ENCODE measurements at regions not wholly inside any gene's neighbourhood (a gene's known extent, or its start where the extent isn't known, plus 50 kb on each side); places are given as distances from the start of the nearest gene placed in this dataset.
"Not testable (repeated sequence)": the region's sequence is repeated elsewhere in the genome, so short reads cannot be mapped to it uniquely, and the experiment has no call there.

DNA sequence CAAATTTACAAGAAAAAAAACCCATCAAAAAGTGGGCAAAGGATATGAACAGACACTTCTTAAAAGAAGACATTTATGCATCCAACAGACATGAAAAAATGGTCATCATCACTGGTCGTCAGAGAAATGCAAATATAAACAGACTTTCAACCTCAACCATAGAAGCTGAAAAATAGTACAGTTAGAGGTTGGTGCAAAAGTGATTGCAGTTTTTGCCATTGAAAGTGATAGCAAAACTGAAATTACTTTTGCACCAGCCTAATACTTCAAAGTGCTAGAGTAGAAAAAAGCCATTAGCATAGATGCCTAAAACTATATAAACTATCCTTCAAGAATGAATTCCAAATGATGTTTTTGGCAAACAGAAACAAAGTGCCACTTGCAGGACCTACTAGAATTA is 365.8 kb upstream of the DPYD start:
- no peak for DNase-seq
- no peak overlapping the region for H3K4me3 ChIP-seq (replicated peaks in 1 of 3; ENCODE audit: low read depth in 2 of 3, low read length in 3 of 3)
- TF ChIP-seq, protein P1, sequence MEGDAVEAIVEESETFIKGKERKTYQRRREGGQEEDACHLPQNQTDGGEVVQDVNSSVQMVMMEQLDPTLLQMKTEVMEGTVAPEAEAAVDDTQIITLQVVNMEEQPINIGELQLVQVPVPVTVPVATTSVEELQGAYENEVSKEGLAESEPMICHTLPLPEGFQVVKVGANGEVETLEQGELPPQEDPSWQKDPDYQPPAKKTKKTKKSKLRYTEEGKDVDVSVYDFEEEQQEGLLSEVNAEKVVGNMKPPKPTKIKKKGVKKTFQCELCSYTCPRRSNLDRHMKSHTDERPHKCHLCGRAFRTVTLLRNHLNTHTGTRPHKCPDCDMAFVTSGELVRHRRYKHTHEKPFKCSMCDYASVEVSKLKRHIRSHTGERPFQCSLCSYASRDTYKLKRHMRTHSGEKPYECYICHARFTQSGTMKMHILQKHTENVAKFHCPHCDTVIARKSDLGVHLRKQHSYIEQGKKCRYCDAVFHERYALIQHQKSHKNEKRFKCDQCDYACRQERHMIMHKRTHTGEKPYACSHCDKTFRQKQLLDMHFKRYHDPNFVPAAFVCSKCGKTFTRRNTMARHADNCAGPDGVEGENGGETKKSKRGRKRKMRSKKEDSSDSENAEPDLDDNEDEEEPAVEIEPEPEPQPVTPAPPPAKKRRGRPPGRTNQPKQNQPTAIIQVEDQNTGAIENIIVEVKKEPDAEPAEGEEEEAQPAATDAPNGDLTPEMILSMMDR (IDR thresholded peaks at IDR 0.05), result no peak
- Mint-ChIP-seq H3K27ac (no peak overlapping the region), H3K27me3 (ENCODE audit: low read depth in 3 of 3) (peaks cover 0 to 2% (median 0%) of the 10 kb centered on the region in 3 donors), H3K36me3 (no peaks in the 10 kb centered on the region), H3K4me3 (no peak overlapping the region), H3K4me1 (peaks cover 15% of the 10 kb centered on the region), H3K9me3 (peaks cover 0 to 3% (median 0%) of the 10 kb centered on the region in 7 donors)
- no CpG with 5 or more reads among the region's 1 CpG for WGBS (ENCODE audit: insufficient coverage)
- no peaks in the 10 kb centered on the region for H4K20me1 ChIP-seq (ENCODE audit: insufficient read depth, low read length)
- no peak overlapping the region for H3K4me2 ChIP-seq (replicated peaks; ENCODE audit: extremely low read depth, low read length, poor library complexity, severe bottlenecking)
- peaks cover 7 to 11% of the 10 kb centered on the region in 2 donors for H3K4me1 ChIP-seq (ENCODE audit: control insufficient read depth in 1 of 2, insufficient read depth in 2 of 2, low read length in 2 of 2)
- H3K36me3 ChIP-seq (replicated peaks in 1 of 2; ENCODE audit: control insufficient read depth in 1 of 2, insufficient read depth in 2 of 2, low read length in 2 of 2), result no peaks in the 10 kb centered on the region
- H3K27ac ChIP-seq (ENCODE audit: low read depth in 1 of 2, low read length in 2 of 2), result no peak overlapping the region
- no peaks in the 10 kb centered on the region for H3K79me2 ChIP-seq (ENCODE audit: insufficient read depth, low read length)
- no peaks in the 10 kb centered on the region for H3K27me3 ChIP-seq (ENCODE audit: control insufficient read depth in 2 of 2, insufficient read depth in 2 of 2, low read length in 2 of 2)
- H3K9ac ChIP-seq (ENCODE audit: insufficient read depth, low read length, poor library complexity, severe bottlenecking), result no peak overlapping the region
- no peak overlapping the region for H2AFZ ChIP-seq (ENCODE audit: insufficient read depth, low read depth, low read length, poor library complexity, severe bottlenecking)
- no peaks in the 10 kb centered on the region for H3K9me3 ChIP-seq (replicated peaks in 1 of 2; ENCODE audit: control insufficient read depth in 1 of 2, insufficient read depth in 1 of 2, low read length in 2 of 2)
- intact Hi-C loops (cut with micrococcal nuclease), result no loop called here

DNA sequence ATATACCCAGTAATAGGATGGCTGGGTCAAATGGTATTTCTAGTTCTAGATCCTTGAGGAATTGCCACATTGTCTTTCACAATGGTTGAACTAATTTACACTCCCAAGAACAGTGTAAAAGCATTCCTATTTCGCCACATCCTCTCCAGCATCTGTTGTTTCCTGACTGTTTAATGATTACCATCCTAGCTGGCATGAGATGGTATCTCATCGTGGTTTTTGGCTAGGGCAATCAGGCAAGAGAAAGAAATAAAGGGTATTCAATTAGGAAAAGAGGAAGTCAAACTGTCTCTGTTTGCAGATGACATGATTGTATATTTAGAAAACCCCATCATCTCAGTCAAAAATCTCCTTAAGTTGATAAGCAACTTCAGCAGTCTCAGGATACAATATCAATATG is 364.5 kb upstream of the DPYD start:
- H3K9ac ChIP-seq (ENCODE audit: insufficient read depth, low read length, poor library complexity, severe bottlenecking); H3K36me3 Mint-ChIP-seq; H3K9me3 ChIP-seq (replicated peaks in 1 of 2; ENCODE audit: control insufficient read depth in 1 of 2, insufficient read depth in 1 of 2, low read length in 2 of 2); H3K79me2 ChIP-seq (ENCODE audit: insufficient read depth, low read length); H3K36me3 ChIP-seq (replicated peaks in 1 of 2; ENCODE audit: control insufficient read depth in 1 of 2, insufficient read depth in 2 of 2, low read length in 2 of 2); H4K20me1 ChIP-seq (ENCODE audit: insufficient read depth, low read length); H3K9me3 Mint-ChIP-seq; intact Hi-C loops (cut with micrococcal nuclease); H3K4me2 ChIP-seq (replicated peaks; ENCODE audit: extremely low read depth, low read length, poor library complexity, severe bottlenecking); DNase-seq; H3K27ac Mint-ChIP-seq; H2AFZ ChIP-seq (ENCODE audit: insufficient read depth, low read depth, low read length, poor library complexity, severe bottlenecking); H3K4me3 ChIP-seq (replicated peaks in 1 of 3; ENCODE audit: low read depth in 2 of 3, low read length in 3 of 3); H3K27me3 Mint-ChIP-seq (ENCODE audit: low read depth in 3 of 3); H3K27me3 ChIP-seq (ENCODE audit: control insufficient read depth in 2 of 2, insufficient read depth in 2 of 2, low read length in 2 of 2); H3K27ac ChIP-seq (ENCODE audit: low read depth in 1 of 2, low read length in 2 of 2); H3K4me3 Mint-ChIP-seq: not testable (repeated sequence)
- H3K4me1 Mint-ChIP-seq, result peaks cover 15% of the 10 kb centered on the region
- no CpG with 5 or more reads among the region's 2 CpGs for WGBS (ENCODE audit: insufficient coverage)
- H3K4me1 ChIP-seq (ENCODE audit: control insufficient read depth in 1 of 2, insufficient read depth in 2 of 2, low read length in 2 of 2), result peaks cover 7 to 11% of the 10 kb centered on the region in 2 donors
